ENCODE measurements at regions not wholly inside any gene's neighbourhood (a gene's known extent, or its start where the extent isn't known, plus 50 kb on each side); places are given as distances from the start of the nearest gene placed in this dataset.

GRCh38 chr15:62826561-62826960, 216.0 kb upstream of the TPM1 start:
- TF ChIP-seq, protein P1, sequence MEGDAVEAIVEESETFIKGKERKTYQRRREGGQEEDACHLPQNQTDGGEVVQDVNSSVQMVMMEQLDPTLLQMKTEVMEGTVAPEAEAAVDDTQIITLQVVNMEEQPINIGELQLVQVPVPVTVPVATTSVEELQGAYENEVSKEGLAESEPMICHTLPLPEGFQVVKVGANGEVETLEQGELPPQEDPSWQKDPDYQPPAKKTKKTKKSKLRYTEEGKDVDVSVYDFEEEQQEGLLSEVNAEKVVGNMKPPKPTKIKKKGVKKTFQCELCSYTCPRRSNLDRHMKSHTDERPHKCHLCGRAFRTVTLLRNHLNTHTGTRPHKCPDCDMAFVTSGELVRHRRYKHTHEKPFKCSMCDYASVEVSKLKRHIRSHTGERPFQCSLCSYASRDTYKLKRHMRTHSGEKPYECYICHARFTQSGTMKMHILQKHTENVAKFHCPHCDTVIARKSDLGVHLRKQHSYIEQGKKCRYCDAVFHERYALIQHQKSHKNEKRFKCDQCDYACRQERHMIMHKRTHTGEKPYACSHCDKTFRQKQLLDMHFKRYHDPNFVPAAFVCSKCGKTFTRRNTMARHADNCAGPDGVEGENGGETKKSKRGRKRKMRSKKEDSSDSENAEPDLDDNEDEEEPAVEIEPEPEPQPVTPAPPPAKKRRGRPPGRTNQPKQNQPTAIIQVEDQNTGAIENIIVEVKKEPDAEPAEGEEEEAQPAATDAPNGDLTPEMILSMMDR (IDR thresholded peaks at IDR 0.05), result no peak
- TF ChIP-seq POLR2A (IDR thresholded peaks at IDR 0.05) (no peak), POLR2AphosphoS5 (IDR thresholded peaks at IDR 0.05; ENCODE audit: insufficient read depth in 1 of 2, low read depth in 1 of 2) (no peak)
